Suprapubic skin (tissue), 4 donors: ENCODE measurements at regions not wholly inside any gene's neighbourhood (a gene's known extent, or its start where the extent isn't known, plus 50 kb on each side); places are given as distances from the start of the nearest gene placed in this dataset.
"Not testable (repeated sequence)": the region's sequence is repeated elsewhere in the genome, so short reads cannot be mapped to it uniquely, and the experiment has no call there.

Experiments
- DNase-seq, 2 donors: peaks; one replicate each; pipeline ENCODE4 v3.0.0-alpha.2; 2019; ENCODE audit warnings: low spot score in 2 of 2
- H3K27ac ChIP-seq: fragments of 200-600 bp; sonication (generic); one replicate; pipeline ENCODE4 v1.5.1; 2019
- H3K27me3 ChIP-seq: fragments of 200-600 bp; sonication (generic); one replicate; pipeline ENCODE4 v1.5.1; 2019
- H3K36me3 ChIP-seq: fragments of 200-600 bp; sonication (generic); one replicate; pipeline ENCODE4 v1.5.1; 2019
- H3K4me1 ChIP-seq: fragments of 200-600 bp; sonication (generic); one replicate; pipeline ENCODE4 v1.5.1; 2019
- H3K4me3 ChIP-seq: fragments of 200-600 bp; sonication (generic); one replicate; pipeline ENCODE4 v1.5.1; 2019; ENCODE audit warnings: mild to moderate bottlenecking
- H3K9me3 ChIP-seq: fragments of 200-600 bp; sonication (generic); one replicate; pipeline ENCODE4 v1.5.1; 2019
- WGBS: methylation state at CpG from one replicate; pipeline ENCODE4 v1.1.5; 2018; 5-methylcytosine and 5-hydroxymethylcytosine counted together

GRCh38 chr3:195966563-195967386 is 58.4 kb upstream of the TNK2 start:
- H3K36me3 ChIP-seq: peaks cover 66% of the 10 kb centered on the region
- H3K27ac ChIP-seq, H3K4me1 ChIP-seq, H3K4me3 ChIP-seq, H3K27me3 ChIP-seq, H3K9me3 ChIP-seq, DNase-seq: not testable (repeated sequence)
- WGBS: 77% methylated on average over 13 of the region's 15 CpGs

- H3K4me3 ChIP-seq: not testable (repeated sequence)
- peaks cover 54% of the 10 kb centered on the region for H3K36me3 ChIP-seq
- WGBS: 90% methylated on average over 8 of the region's 12 CpGs
Observed at GRCh38 chr3:195965217-195965616, 56.9 kb upstream of the TNK2 start.

GRCh38 chr3:195964318-195965107 is 56.2 kb upstream of the TNK2 start:
- H3K27ac ChIP-seq, DNase-seq, H3K4me1 ChIP-seq, H3K4me3 ChIP-seq, H3K9me3 ChIP-seq, H3K27me3 ChIP-seq: not testable (repeated sequence)
- peaks cover 52% of the 10 kb centered on the region for H3K36me3 ChIP-seq
- 90% methylated on average over 15 of the region's 15 CpGs for WGBS

More at GRCh38 chr3:195965217-195965616, 56.9 kb upstream of the TNK2 start:
- not testable (repeated sequence) for DNase-seq, H3K27me3 ChIP-seq, H3K4me1 ChIP-seq, H3K9me3 ChIP-seq, H3K27ac ChIP-seq

GRCh38 chr3:195962222-195962621 is 53.9 kb upstream of the TNK2 start:
- not testable (repeated sequence) for DNase-seq, H3K4me3 ChIP-seq, H3K4me1 ChIP-seq, H3K27me3 ChIP-seq, H3K27ac ChIP-seq, H3K9me3 ChIP-seq
- WGBS: 93% methylated on average over 5 of the region's 11 CpGs
- H3K36me3 ChIP-seq: peaks cover 49% of the 10 kb centered on the region

GRCh38 chr3:195960971-195961775 is 52.8 kb upstream of the TNK2 start:
- DNase-seq, H3K27ac ChIP-seq, H3K4me1 ChIP-seq, H3K9me3 ChIP-seq, H3K27me3 ChIP-seq, H3K4me3 ChIP-seq: not testable (repeated sequence)
- H3K36me3 ChIP-seq: peaks cover 45% of the 10 kb centered on the region
- 90% methylated on average over 22 of the region's 26 CpGs for WGBS

GRCh38 chr3:195960164-195960563 is 51.8 kb upstream of the TNK2 start:
- WGBS: 83% methylated on average over 2 of the region's 2 CpGs
- not testable (repeated sequence) for H3K27ac ChIP-seq

GRCh38 chr3:195959367-195960157 is 51.2 kb upstream of the TNK2 start:
- not testable (repeated sequence) for H3K9me3 ChIP-seq, H3K4me1 ChIP-seq, H3K27ac ChIP-seq, DNase-seq, H3K4me3 ChIP-seq, H3K27me3 ChIP-seq
- H3K36me3 ChIP-seq: peaks cover 33% of the 10 kb centered on the region
- WGBS: 57% methylated on average over 8 of the region's 15 CpGs

More at GRCh38 chr3:195960164-195960563, 51.8 kb upstream of the TNK2 start:
- H3K4me1 ChIP-seq, H3K27me3 ChIP-seq, DNase-seq, H3K9me3 ChIP-seq, H3K4me3 ChIP-seq: not testable (repeated sequence)
- peaks cover 39% of the 10 kb centered on the region for H3K36me3 ChIP-seq

GRCh38 chr3:195958736-195959135 is 50.4 kb upstream of the TNK2 start:
- not testable (repeated sequence) for H3K27ac ChIP-seq, DNase-seq, H3K27me3 ChIP-seq, H3K4me1 ChIP-seq, H3K9me3 ChIP-seq, H3K4me3 ChIP-seq
- 68% methylated on average over 7 of the region's 11 CpGs for WGBS
- peaks cover 32% of the 10 kb centered on the region for H3K36me3 ChIP-seq
